IMR-90 (cell line): ENCODE measurements at regions not wholly inside any gene's neighbourhood (a gene's known extent, or its start where the extent isn't known, plus 50 kb on each side); places are given as distances from the start of the nearest gene placed in this dataset.
A peak's percentile ranks its signal among the peaks of the same experiment; 100 is the strongest.

ENCODE experiments used
- ATAC-seq: fragments of 200-7000 bp; cut with Tn5 transposase; 2 replicates; pipeline ENCODE4 v1.9.1; 2020; ENCODE audit warnings: low read depth, mild to moderate bottlenecking, moderate library complexity
- BruUV-seq: library from RNA; stranded (reverse); fragments of 400-500 nt; replicated peaks from 2 replicates; lab custom pipeline; 2021; lab: Mats Ljungman, UMichigan
- CTCF ChIA-PET: fragments of 300-600 bp; formaldehyde crosslinking; extraction: SDS; loops from one replicate; lab custom pipeline; 2021; ENCODE audit warnings: antibody characterized with exemption; lab: Yijun Ruan, JAX
- POLR2A ChIA-PET: fragments of 300-600 bp; sonication (Branson Sonifier 250); formaldehyde crosslinking; loops from one replicate; lab custom pipeline; 2022; ENCODE audit warnings: antibody characterized with exemption; ENCODE audit not compliant: unreplicated experiment; lab: Charles Lee
- DNase-seq: peaks from one replicate; pipeline ENCODE4 v3.0.0; 2013
- H2AFZ ChIP-seq: replicated peaks from 2 replicates; pipeline ENCODE3; 2013; ENCODE audit warnings: low read length, mild to moderate bottlenecking; ENCODE audit not compliant: poor library complexity
- H2AK5ac ChIP-seq: 2 replicates; pipeline ENCODE4 v1.6.1; 2013; ENCODE audit warnings: low read depth, low read length, inconsistent platforms
- H2AK9ac ChIP-seq: replicated peaks from 2 replicates; pipeline ENCODE3; 2013; ENCODE audit warnings: mild to moderate bottlenecking, low read depth, low read length, moderate library complexity; ENCODE audit not compliant: poor library complexity
- H2BK120ac ChIP-seq: 2 replicates; pipeline ENCODE4 v1.6.1; 2013; ENCODE audit warnings: low read depth, low read length, inconsistent platforms
- H2BK15ac ChIP-seq: 3 replicates; pipeline ENCODE4 v1.6.1; 2013; ENCODE audit warnings: low read depth, low read length, inconsistent platforms
- H2BK20ac ChIP-seq: 2 replicates; pipeline ENCODE4 v1.6.1; 2013; ENCODE audit warnings: low read depth, mild to moderate bottlenecking, inconsistent platforms, low read length, moderate library complexity
- H2BK5ac ChIP-seq: 2 replicates; pipeline ENCODE4 v1.6.1; 2013; ENCODE audit warnings: mild to moderate bottlenecking, low read depth, low read length, inconsistent platforms; ENCODE audit not compliant: poor library complexity, severe bottlenecking
- H3K14ac ChIP-seq: replicated peaks from 2 replicates; pipeline ENCODE4 v1.6.1; 2013; ENCODE audit warnings: low read depth, low read length, inconsistent platforms
- H3K18ac ChIP-seq: 2 replicates; pipeline ENCODE4 v1.6.1; 2013; ENCODE audit warnings: low read depth, low read length, control low read depth
- H3K23ac ChIP-seq: 2 replicates; pipeline ENCODE4 v1.6.1; 2013; ENCODE audit warnings: low read depth, low read length, inconsistent platforms
- H3K27ac ChIP-seq: 2 replicates; pipeline ENCODE4 v1.5.1; 2013; ENCODE audit warnings: mild to moderate bottlenecking, control low read depth, low read length; ENCODE audit not compliant: insufficient read depth
- H3K27me3 ChIP-seq: 2 replicates; pipeline ENCODE4 v1.6.1; 2013; ENCODE audit warnings: low read length; ENCODE audit not compliant: control insufficient read depth, insufficient read depth
- H3K36me3 ChIP-seq: 2 replicates; pipeline ENCODE4 v1.6.1; 2013; ENCODE audit warnings: low read length, mixed read lengths; ENCODE audit not compliant: control insufficient read depth, insufficient read depth
- H3K4ac ChIP-seq: 2 replicates; pipeline ENCODE4 v1.6.1; 2013; ENCODE audit warnings: low read depth, low read length, inconsistent platforms
- H3K4me1 ChIP-seq: 2 replicates; pipeline ENCODE4 v1.6.1; 2013; ENCODE audit warnings: low read length, mixed read lengths; ENCODE audit not compliant: control insufficient read depth, insufficient read depth
- H3K4me2 ChIP-seq: 2 replicates; pipeline ENCODE4 v1.6.1; 2013; ENCODE audit warnings: low read depth, mild to moderate bottlenecking, control low read depth, low read length, moderate library complexity
- H3K4me3 ChIP-seq: 2 replicates; pipeline ENCODE4 v1.5.1; 2013; ENCODE audit warnings: low read depth, mild to moderate bottlenecking, control low read depth, low read length, moderate library complexity; ENCODE audit not compliant: insufficient read depth
- H3K56ac ChIP-seq: 2 replicates; pipeline ENCODE4 v1.6.1; 2013; ENCODE audit warnings: low read length, inconsistent platforms; ENCODE audit not compliant: insufficient read depth; ENCODE audit errors: extremely low read depth
- H3K79me1 ChIP-seq, 2 experiments: 2 replicates each; pipeline ENCODE4 v1.6.1; 2013; ENCODE audit warnings: low read length in 2 of 2, inconsistent platforms in 1 of 2, low read depth in 1 of 2
- H3K9ac ChIP-seq: 2 replicates; pipeline ENCODE4 v1.6.1; 2013; ENCODE audit warnings: low read depth, low read length, control low read depth
- H3K9me1 ChIP-seq: 2 replicates; pipeline ENCODE4 v1.6.1; 2013; ENCODE audit warnings: low read length, inconsistent platforms; ENCODE audit not compliant: insufficient read depth
- H3K9me3 ChIP-seq: 2 replicates; pipeline ENCODE4 v1.6.1; 2013; ENCODE audit warnings: low read length; ENCODE audit not compliant: control insufficient read depth, insufficient read depth
- H4K20me1 ChIP-seq: 2 replicates; pipeline ENCODE4 v1.6.1; 2013; ENCODE audit warnings: low read length, inconsistent platforms; ENCODE audit not compliant: insufficient read depth
- H4K5ac ChIP-seq: 2 replicates; pipeline ENCODE4 v1.6.1; 2013; ENCODE audit warnings: mild to moderate bottlenecking, low read depth, low read length, control low read depth
- H4K8ac ChIP-seq, 2 experiments: 2 replicates each; pipeline ENCODE4 v1.6.1; 2013; ENCODE audit warnings: low read depth in 2 of 2, low read length in 2 of 2, control low read depth in 1 of 2, inconsistent platforms in 1 of 2
- H4K91ac ChIP-seq: 2 replicates; pipeline ENCODE4 v1.6.1; 2013; ENCODE audit warnings: low read depth, low read length, inconsistent platforms; ENCODE audit not compliant: insufficient read depth
- BHLHE40 ChIP-seq: fragments of 150-350 bp; IDR thresholded peaks from 2 replicates; pipeline ENCODE4 v1.6.1; 2016; ENCODE audit warnings: mild to moderate bottlenecking, low read depth, low read length
- CHD1 ChIP-seq: IDR thresholded peaks from 2 replicates; pipeline ENCODE4 v1.6.1; 2012; ENCODE audit warnings: low read depth, low read length, improper control_type of control experiment
- MXI1 ChIP-seq: IDR thresholded peaks from 2 replicates; pipeline ENCODE4 v1.6.1; 2012; ENCODE audit warnings: low read depth, mild to moderate bottlenecking, low read length, moderate library complexity, borderline replicate concordance
- NFE2L2 ChIP-seq: fragments of 150-350 bp; IDR thresholded peaks from 2 replicates; pipeline ENCODE4 v1.6.1; 2016; ENCODE audit warnings: low read depth, mild to moderate bottlenecking, low read length
- POLR2A ChIP-seq: IDR thresholded peaks from 2 replicates; pipeline ENCODE4 v1.6.1; 2012; ENCODE audit warnings: mild to moderate bottlenecking, low read depth, low read length
- RAD21 ChIP-seq: IDR thresholded peaks from 2 replicates; pipeline ENCODE4 v1.6.1; 2012; ENCODE audit warnings: low read length, improper control_type of control experiment
- USF2 ChIP-seq: fragments of 150-350 bp; IDR thresholded peaks from 2 replicates; pipeline ENCODE4 v1.6.1; 2017; ENCODE audit warnings: mild to moderate bottlenecking, antibody characterized with exemption, low read length, low read depth
- WGBS, 2 experiments: methylation state at CpG; one replicate each; pipeline versions ENCODE4 v1.1.5 to v1.1.7; 2013; ENCODE audit warnings: missing lambda C conversion rate in 2 of 2; ENCODE audit not compliant: insufficient read length in 1 of 2; ENCODE audit errors: extremely low coverage in 2 of 2; 5-methylcytosine and 5-hydroxymethylcytosine counted together
- dilution Hi-C: fragments of 300-500 bp; cut with HindIII; formaldehyde crosslinking; loops from one replicate; pipeline ENCODE4 v1.14.3; 2018; ENCODE audit warnings: low sequenced_read_pairs; ENCODE audit not compliant: unreplicated experiment
- in situ Hi-C: fragments of 300-500 bp; cut with MboI; formaldehyde crosslinking; loops from 3 replicates; pipeline ENCODE4 v1.14.3; 2019; ENCODE audit warnings: low sequenced_read_pairs, inconsistent platforms, mixed read lengths
- intact Hi-C: fragments of 100-400 bp; cut with micrococcal nuclease; formaldehyde crosslinking; loops from 2 replicates; pipeline ENCODE4 v1.10.0; 2022

GRCh38 chr11:70675697-70676374 is 277.5 kb downstream of the CTTN start:
- Histone ChIP-seq H4K5ac (no peak overlapping the region), H3K4ac (no peak overlapping the region), H4K20me1 (peaks cover 4% of the 10 kb centered on the region; the same call in 1 of the 2 replicates), H3K18ac (no peak overlapping the region), H4K91ac (no peak overlapping the region), H3K27ac (no peak overlapping the region), H3K4me1 (no peaks in the 10 kb centered on the region), H3K79me1 (no peaks in the 10 kb centered on the region), H2BK120ac (no peak overlapping the region), H3K9ac (no peak overlapping the region), H3K4me2 (no peak overlapping the region), H2BK5ac (no peak overlapping the region), H2BK20ac (no peak overlapping the region), H3K9me1 (no peaks in the 10 kb centered on the region), H3K27me3 (no peaks in the 10 kb centered on the region; the same call in 1 of the 2 replicates), H3K4me3 (no peak overlapping the region), H2AFZ (peak overlapping the region; percentile 32), H2AK9ac (no peak overlapping the region), H2BK15ac (no peak overlapping the region), H4K8ac (no peak overlapping the region), H2AK5ac (no peak overlapping the region), H3K23ac (no peak overlapping the region), H3K56ac (no peak overlapping the region), H3K14ac (no peak overlapping the region), H3K9me3 (no peaks in the 10 kb centered on the region), H3K36me3 (no peaks in the 10 kb centered on the region)
- ChIA-PET POLR2A (no interaction called here), CTCF (no interaction called here)
- BruUV-seq, result no TSS peak
- intact Hi-C loops, result no loop called here
- dilution Hi-C loops, result no loop called here
- in situ Hi-C loops, result no loop called here
- TF ChIP-seq MXI1 (no peak), USF2 (peak; percentile 31; the same call in 1 of the 2 replicates), BHLHE40 (no peak), RAD21 (no peak), NFE2L2 (no peak), POLR2A (no peak), CHD1 (no peak)
- WGBS, 2 experiments, result no CpG with 5 or more reads among the region's 7 CpGs
- no peak; the same call in 1 of the 2 replicates for ATAC-seq
- no peak for DNase-seq
